Progenitor cell of endocrine pancreas (in vitro differentiated cells): ENCODE measurements at regions not wholly inside any gene's neighbourhood (a gene's known extent, or its start where the extent isn't known, plus 50 kb on each side); places are given as distances from the start of the nearest gene placed in this dataset.

Source experiments
- DNase-seq: peaks from one replicate; pipeline ENCODE4 v3.0.0; 2021; ENCODE audit warnings: low spot score; ENCODE audit not compliant: unreplicated experiment
- H3K27ac Mint-ChIP-seq: 2 replicates; pipeline ENCODE4 v1.8.0; 2021; ENCODE audit warnings: mild to moderate bottlenecking, moderate library complexity, mixed read lengths
- H3K27me3 Mint-ChIP-seq: 2 replicates; pipeline ENCODE4 v1.8.0; 2021; ENCODE audit warnings: mixed read lengths
- H3K36me3 Mint-ChIP-seq: 2 replicates; pipeline ENCODE4 v1.8.0; 2022; ENCODE audit warnings: mixed read lengths; ENCODE audit not compliant: insufficient read depth
- H3K4me1 Mint-ChIP-seq: 2 replicates; pipeline ENCODE4 v1.8.0; 2021; ENCODE audit warnings: low read depth, mixed read lengths
- H3K4me3 Mint-ChIP-seq: 2 replicates; pipeline ENCODE4 v1.8.0; 2021; ENCODE audit warnings: low read depth, mild to moderate bottlenecking, moderate library complexity, mixed read lengths
- H3K9me3 Mint-ChIP-seq: 2 replicates; pipeline ENCODE4 v1.8.0; 2021; ENCODE audit warnings: low read depth, mixed read lengths
- CTCF ChIP-seq: fragments of 200-600 bp; sonication (generic); IDR thresholded peaks from one replicate; pipeline ENCODE4 v1.5.0; 2021; ENCODE audit warnings: antibody characterized with exemption, mild to moderate bottlenecking; ENCODE audit not compliant: unreplicated experiment

- Mint-ChIP-seq H3K9me3 (peaks cover 3% of the 10 kb centered on the region), H3K4me3 (no peak overlapping the region)
- no peak for DNase-seq
Observed at GRCh38 chr3:72278349-72279067, 493.6 kb upstream of the PROK2 start.

GRCh38 chr3:72277710-72278109 lies 492.8 kb upstream of the PROK2 start:
- H3K9me3 Mint-ChIP-seq: no peaks in the 10 kb centered on the region
- peaks cover 7% of the 10 kb centered on the region for H3K27me3 Mint-ChIP-seq
- no peaks in the 10 kb centered on the region for H3K36me3 Mint-ChIP-seq
- no peak for DNase-seq
- no peak overlapping the region for H3K27ac Mint-ChIP-seq
- peaks cover 20% of the 10 kb centered on the region for H3K4me1 Mint-ChIP-seq
- TF ChIP-seq CTCF: no peak
- H3K4me3 Mint-ChIP-seq: no peak overlapping the region

More at GRCh38 chr3:72278349-72279067, 493.6 kb upstream of the PROK2 start:
- Mint-ChIP-seq H3K27ac (no peak overlapping the region), H3K36me3 (no peaks in the 10 kb centered on the region), H3K4me1 (peaks cover 15% of the 10 kb centered on the region), H3K27me3 (peaks cover 7% of the 10 kb centered on the region)
- TF ChIP-seq CTCF: no peak

- Mint-ChIP-seq H3K36me3 (no peaks in the 10 kb centered on the region), H3K4me1 (peaks cover 20% of the 10 kb centered on the region), H3K9me3 (no peaks in the 10 kb centered on the region), H3K27me3 (peaks cover 11% of the 10 kb centered on the region), H3K27ac (no peak overlapping the region), H3K4me3 (no peak overlapping the region)
- TF ChIP-seq CTCF: no peak
- no peak for DNase-seq
Observed at GRCh38 chr3:72276806-72277205, 491.9 kb upstream of the PROK2 start.

- Mint-ChIP-seq H3K36me3 (no peaks in the 10 kb centered on the region), H3K4me3 (no peak overlapping the region), H3K9me3 (no peaks in the 10 kb centered on the region), H3K4me1 (peaks cover 20% of the 10 kb centered on the region), H3K27me3 (peaks cover 10% of the 10 kb centered on the region), H3K27ac (no peak overlapping the region)
- DNase-seq: no peak
- TF ChIP-seq CTCF: no peak
Observed at GRCh38 chr3:72275331-72275751, 490.4 kb upstream of the PROK2 start.

- Mint-ChIP-seq H3K4me1 (peaks cover 20% of the 10 kb centered on the region), H3K9me3 (no peaks in the 10 kb centered on the region), H3K27ac (no peak overlapping the region), H3K4me3 (no peak overlapping the region), H3K36me3 (no peaks in the 10 kb centered on the region), H3K27me3 (peaks cover 10% of the 10 kb centered on the region)
- TF ChIP-seq CTCF: no peak
- DNase-seq: no peak
Observed at GRCh38 chr3:72274493-72275330, 489.8 kb upstream of the PROK2 start.
